ENCODE measurements at regions not wholly inside any gene's neighbourhood (a gene's known extent, or its start where the extent isn't known, plus 50 kb on each side); places are given as distances from the start of the nearest gene placed in this dataset.

GRCh38 chr4:178745203-178745602 lies 1303.0 kb upstream of the AGA start:
- no peak for TF ChIP-seq CTCF (IDR thresholded peaks at IDR 0.05 in 4 of 5, conservative IDR thresholded peaks at IDR 0.05 in 1 of 5)
- TF ChIP-seq POLR2A (IDR thresholded peaks at IDR 0.05) = no peak

Measured in gastrocnemius medialis (tissue), 4 donors.